GM19372 (cell line): ENCODE measurements at regions not wholly inside any gene's neighbourhood (a gene's known extent, or its start where the extent isn't known, plus 50 kb on each side); places are given as distances from the start of the nearest gene placed in this dataset.
"Not testable (repeated sequence)": the region's sequence is repeated elsewhere in the genome, so short reads cannot be mapped to it uniquely, and the experiment has no call there.

Experiments
- ATAC-seq: cut with Tn5 transposase; IDR thresholded peaks from one replicate; pipeline ENCODE4 v1.9.1; 2021; ENCODE audit warnings: mild to moderate bottlenecking, low read depth, moderate library complexity; ENCODE audit not compliant: unreplicated experiment

DNA sequence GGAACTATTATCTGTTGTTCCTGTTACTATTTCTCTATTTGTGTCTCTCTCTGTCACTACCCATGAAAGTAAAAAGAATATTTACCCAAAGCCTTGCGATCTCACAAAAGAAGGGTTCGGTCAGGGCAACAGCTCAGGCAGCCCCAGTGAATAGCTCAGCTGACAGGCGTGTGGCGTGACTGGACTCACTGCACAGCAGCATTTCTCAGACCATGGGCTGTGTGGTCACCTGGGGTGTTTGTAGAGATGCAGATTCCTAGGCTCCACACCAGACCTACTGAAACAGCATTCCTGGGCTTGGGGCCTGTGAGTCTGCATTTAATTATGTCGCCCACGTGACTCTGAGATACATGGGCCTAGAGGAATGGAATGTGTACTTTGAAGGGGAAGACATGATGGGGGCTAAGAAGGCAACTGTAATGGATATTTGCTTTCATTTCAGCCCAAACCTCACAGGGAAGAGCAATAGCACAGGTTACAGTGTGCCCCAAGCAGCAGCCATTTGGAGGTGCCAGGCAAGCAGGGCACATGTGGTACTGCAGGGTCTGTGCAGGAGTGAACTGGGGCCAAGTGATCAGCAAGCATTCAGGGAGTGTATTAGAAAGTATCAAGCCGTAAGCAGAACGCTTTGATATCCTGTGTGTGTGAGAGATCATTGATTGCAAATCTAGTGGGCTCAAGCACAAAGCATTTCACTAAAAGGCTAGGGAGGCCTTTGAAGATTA lies 90.4 kb upstream of the RBMS1 start:
- ATAC-seq, result no peak

DNA sequence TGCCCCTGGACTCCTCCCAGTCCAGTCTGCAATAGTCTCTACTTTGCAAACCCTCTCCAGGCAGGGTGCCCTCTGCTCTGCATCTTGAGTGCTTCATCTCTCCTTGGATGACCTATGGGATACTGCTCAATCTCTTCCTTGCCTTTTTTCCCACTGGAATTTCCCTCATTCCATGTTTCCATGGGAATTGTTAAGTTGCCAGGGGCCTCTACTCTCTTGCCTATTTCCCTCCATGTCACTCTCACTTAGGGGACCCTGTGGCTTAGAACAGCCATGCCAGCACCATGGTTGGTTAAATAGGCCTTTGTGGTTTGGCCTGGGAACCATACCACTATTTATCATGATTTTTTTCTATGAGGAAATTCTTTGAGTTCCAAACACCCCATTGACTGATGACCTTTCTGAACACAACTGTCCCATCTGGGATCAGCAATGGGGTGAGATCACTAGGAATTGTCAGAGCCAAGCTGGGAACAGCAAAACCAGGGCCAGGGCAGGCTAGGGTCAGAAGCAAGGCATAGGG lies 91.4 kb upstream of the RBMS1 start:
- ATAC-seq, result no peak

DNA sequence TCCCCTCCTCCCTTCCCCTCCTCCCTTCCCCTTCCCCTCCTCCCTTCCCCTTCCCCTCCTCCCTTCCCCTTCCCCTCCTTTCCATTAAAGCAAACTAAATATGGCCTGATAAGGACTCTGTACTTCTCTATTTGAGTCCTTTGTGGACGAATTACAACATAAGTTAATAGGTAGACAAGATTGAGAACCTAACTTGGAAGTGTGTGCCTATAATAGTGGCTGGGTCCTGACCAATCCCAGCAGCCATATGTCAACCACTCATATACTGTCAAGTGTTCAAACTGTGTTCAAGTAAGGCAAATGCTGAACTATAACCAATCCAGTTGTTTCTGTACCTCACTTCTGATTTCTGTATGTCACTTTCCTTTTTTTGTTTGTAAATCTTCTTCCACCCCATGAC lies 97.1 kb upstream of the RBMS1 start:
- no peak for ATAC-seq

DNA sequence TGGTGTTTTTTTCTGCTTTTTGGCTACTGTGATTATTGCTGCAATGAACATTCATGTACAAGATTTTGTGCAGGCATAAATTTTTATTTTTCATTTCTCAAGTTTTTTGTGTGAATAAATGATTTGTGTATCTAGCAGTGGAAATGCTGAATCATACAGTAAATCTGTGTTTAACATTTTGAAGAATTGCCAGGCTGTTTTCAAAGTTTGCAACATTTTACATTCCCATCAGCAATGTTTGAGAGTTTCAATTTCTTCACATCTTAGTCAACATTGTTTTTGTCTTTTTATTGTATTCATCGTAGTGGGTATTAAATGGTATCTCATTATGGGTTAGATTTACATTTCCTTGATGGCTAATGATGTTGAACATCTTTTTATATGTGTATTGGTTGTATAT lies 98.8 kb upstream of the RBMS1 start:
- ATAC-seq, result no peak

DNA sequence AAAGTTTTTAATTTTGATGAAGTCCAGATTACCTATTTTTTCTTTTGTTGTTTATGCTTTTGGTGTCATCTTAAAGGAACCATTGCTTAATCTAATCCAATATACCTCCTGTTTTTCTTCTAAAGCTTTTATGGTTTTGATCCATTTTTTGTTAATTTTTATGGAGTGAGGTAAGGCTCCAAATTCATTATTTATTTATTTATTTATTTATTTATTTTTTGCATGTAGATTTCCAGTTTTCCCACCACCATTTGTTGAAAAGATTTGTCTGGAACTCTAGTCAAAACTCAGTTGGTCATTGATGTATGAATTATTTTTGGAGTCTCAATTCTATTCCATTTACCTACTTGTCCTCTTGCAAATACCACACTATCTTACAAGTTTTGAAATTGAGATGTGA lies 99.4 kb upstream of the RBMS1 start:
- ATAC-seq, result no peak

DNA sequence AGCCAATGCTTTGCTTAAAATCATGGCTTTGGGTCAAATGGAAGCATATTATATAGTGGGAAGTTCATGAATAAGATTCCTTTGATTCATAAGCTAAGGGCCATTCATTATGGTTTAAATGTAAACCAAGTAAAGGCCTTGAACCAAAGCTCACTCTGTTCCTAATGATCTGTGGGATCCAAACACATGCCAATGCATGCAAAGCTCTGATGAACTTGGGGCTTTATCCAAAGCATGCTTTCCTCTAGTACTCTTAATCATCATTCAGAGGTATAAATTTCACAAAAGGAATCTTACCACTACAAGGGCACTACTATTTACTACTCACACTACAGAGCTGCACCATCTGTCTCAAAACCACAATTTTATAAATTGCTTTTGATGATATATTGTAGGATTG lies 102.8 kb upstream of the RBMS1 start:
- no peak for ATAC-seq

DNA sequence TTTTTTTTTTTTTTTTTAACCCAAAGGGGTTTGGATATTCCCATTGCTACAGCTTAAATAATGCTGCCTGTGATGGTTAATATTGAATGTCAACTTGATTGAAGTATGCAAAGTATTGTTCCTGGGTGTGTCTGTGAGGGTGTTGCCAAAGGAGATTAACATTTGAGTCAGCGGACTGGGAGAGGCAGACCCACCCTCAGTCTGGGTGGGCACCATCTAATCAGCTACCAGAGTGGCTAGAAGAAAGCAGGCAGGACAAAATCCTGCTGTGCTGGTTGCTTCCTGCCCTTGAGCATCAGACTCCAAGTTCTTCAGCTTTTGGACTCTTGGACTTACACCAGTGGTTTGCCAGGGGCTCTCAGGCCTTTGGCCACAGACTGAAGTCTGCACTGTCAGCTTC lies 106.8 kb upstream of the RBMS1 start:
- ATAC-seq, result not testable (repeated sequence)

DNA sequence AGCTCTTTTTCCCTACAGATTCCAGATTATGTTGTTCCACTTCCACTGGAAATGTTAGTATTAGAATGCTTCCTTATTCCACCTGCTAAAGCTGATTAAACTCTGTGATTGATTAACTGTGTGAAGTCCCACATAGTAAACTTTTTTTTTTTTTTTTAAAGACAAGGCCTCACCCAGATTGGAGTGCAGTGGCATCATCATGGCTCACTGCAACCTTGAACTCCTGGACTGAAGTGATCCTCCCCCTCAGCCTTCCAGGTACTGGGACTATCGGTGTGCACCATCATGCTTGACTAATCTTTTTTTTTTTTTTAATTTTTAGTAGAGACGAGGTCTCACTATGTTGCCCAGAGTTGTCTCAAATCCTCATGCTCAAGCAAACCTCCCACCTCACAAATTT lies 108.5 kb upstream of the RBMS1 start:
- no peak for ATAC-seq

DNA sequence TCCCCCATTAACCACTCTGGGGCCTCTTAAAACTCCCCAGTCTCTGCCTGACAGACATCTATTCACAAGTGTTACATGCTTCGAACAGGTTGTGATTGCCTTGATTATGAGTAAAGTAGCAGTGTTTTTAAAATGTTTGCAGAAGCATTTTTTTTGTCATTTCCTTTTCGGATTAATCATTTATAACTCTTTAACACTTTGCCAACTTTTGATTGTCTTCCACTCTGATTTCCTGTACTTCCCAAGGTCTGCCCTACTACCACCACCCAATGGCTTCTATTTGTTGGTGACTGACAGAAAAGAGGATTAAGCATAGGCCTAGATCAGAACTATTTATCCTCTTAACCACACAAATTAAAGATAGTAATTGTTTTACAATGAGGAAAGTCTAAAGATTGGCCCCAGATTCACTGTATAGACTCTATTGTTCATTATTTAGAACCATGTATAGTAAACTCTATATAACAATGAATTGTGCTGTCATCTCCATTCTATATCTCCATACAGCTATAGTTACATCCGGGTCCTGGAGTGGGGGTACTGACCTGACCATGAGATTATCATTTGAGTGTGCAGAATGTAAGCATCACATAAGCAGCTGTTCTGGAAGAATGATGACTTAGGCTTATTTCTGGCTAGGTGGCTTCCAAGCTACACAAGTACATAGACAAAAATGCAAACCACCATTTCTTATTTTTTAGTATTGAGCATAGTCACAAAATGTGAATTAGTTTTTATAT lies 110.3 kb upstream of the RBMS1 start:
- ATAC-seq, result no peak

DNA sequence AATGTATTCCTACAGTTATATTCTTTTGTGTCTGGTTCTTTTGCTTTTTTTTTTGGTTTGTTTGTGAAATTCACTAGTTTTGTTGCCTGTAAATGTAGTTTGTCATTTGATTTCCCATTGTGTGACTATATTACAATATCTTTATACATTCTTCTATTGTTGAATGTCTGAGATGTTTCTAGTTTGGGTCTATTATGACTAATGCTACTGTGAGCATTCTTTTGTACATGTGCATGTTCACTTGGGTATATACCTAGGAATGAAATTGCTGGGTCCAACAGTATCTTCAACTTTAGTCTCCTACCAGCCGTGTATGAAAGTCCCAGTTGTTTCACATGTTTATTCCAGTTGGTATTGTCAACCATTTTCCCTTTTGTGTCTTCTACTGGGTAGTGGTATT lies 112.7 kb upstream of the RBMS1 start:
- no peak for ATAC-seq

DNA sequence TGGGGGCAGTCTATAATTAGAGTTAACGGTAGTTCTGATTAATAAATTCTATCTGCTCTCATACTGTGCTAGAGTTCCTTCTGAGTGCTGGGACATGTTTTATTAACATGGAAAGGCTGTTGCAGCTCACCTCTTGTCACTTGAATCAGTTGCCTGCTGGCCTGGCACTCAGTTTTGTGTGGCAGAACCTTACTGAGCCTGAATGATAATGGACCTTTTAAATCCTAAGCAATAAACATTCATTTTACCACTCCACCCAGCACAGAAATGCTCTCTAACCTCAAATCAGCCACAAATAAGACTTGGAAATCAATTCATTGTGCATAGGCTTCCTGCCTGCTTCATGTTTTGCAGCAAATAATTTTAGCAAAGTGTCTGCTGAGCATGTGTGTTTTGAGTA lies 115.0 kb upstream of the RBMS1 start:
- no peak for ATAC-seq

DNA sequence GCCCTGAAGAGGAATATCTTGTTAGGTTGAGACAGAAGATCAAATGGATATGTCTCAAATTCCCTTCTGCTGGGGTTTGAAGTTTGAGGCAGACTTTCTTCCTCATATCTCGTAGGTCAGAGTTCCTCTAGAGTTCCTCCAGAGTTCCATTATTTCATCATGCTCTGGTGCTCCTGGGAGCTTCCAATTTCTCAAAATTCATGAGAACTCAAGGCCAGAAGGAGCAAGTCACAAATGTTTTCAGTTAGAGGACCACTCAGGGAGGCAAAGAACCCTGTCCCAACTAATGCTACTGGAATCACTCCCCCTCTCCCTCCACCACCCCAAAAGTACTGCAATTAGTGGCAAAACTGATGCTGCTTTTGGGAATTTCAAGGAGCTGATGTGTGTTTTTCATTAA lies 115.7 kb upstream of the RBMS1 start:
- ATAC-seq, result no peak

DNA sequence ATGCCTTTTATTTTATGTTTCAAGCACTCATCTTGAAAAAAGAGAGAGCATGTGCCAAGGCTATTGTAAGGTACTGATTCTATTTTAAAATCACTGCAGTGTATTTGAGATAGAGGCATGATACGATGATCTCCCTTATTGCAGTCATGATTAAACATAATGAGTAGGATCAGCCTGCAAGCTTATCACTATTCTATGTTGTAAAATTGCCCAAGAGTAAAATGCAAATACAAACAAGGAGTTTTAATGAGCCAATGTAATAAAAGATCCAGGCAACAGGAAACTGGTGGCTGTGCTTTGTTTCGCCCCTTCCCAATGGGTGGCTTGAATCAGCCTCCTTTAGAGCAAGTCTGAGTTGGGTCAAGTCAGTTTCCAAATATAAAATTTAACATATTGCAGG lies 116.4 kb upstream of the RBMS1 start:
- ATAC-seq, result no peak

DNA sequence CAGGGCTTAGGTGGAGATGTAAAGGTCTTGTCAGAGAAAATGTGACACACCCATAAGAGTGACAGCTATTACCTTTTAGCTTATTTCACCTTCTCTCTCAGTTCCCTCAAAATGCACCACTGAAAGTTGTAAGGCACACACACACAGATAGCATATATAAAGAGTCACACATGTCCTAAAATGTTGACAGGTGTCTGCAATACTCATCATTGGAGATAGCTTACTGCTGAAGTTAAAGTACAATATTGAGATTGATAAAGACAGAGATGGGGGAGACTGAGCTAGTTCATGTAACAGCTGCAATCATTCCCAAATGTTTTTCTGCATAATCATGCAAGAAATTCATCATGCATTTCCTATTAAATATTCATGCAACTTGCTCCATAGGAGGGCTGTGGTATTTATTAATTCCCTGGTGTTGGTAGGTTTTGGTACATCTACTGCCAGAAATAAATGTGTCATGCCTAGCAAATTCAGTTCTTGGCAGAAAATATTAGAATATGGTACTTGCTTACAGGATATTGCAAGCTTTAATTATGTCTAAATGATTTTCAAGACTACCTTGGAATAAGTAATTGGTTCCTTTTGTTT lies 118.8 kb upstream of the RBMS1 start:
- no peak for ATAC-seq

DNA sequence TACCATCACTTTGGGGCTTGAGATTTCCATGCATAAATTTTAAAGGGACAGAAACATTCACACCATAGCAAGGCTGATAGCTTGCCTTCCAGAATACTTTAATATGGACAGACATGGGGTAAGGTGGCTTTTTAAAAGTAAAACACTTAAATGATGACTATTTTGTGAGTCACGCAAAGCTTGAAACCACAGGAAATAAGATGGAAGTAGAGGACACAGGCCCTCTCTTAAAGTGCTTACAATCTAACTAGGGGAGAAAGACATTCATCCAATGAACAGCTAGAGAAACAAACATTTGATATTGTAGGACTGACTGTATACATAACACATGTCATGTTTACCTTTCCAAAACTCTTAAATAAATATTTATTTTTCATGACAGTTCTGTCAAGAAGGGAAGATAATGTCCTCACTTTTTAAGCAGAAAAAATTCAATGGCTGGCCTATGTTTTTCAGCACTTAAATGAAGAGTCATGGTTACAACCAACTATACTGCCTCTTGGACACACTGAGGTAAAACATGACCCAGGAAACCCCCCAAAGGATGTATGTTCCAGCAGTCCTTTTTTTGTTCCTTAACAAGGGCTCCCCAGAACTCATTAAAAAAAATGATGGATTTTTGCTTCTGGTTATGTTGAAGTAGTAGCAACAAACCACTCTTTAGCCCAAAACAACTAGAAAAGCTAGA lies 120.0 kb upstream of the RBMS1 start:
- no peak for ATAC-seq

DNA sequence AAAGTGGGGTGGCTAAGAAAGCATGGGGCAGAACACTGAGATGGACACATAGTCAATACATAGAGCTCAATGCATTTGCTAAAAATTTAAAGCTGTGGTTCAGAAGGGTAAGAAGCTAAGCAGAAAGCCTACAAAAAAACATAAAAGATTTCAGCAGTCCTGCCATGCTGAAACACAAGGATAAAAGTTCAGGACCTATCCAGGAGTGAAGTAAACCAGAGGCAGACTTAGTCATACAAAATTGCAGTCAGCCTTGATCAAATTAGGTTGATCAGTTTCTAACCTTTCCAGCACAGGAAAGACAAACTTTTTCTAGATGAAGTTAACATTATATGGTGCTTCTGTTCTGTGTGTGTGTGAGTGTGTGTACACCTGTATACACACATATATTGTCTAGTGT lies 120.8 kb upstream of the RBMS1 start:
- ATAC-seq, result no peak

DNA sequence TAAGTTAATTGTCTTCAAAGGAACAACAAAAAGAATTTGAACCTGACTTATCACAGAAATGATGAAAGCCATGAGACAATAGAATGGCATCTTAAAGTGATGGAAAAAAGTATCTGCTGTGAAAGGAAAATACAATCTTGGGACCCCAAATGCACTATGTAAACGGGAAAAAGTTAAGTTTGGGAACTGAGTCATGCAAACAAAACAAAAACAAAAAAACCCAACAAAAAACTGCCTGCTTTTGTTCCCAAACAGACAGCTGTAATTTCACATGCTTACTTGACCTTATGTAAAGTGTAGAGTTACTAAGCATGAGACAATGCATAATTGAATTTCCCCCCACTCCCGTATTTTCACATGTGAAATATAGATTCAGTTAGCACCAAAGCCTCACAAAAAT lies 122.1 kb upstream of the RBMS1 start:
- no peak for ATAC-seq

DNA sequence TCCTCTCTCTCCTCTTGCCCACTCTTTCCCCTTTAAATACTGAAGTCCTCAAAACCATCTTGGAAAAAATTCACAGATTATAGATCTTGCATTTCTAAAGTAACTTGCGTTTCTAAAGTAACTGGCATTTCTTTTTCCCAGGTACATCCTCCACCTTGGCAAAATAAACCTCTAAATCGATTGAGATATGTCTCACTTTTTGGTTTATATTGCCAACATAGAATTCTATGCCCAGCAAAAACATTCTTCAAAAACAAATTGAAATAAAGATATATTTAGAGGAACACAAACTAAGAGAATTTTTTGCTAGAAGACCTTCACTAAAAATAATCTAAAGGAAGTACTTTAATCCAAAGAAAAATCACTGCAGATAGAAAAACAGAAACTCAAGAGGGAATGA lies 122.5 kb upstream of the RBMS1 start:
- ATAC-seq, result no peak

DNA sequence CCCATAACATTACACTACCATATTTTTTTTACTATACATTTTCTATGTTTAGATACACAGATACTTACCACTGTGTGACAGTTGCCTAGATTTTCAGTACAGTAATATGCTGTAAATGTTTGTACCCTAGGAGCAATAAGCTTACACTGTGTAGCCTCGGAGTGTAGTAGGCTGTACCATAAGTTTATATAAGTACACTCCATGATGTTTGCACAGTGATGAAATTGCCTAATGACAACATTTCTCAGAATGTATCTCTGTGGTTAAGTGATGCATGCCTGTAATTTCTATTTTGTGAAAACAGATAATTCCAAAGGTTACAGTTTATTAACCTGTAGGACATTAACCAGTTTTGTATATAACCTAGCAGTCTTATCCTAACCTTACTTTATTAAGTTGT lies 128.1 kb upstream of the RBMS1 start:
- ATAC-seq, result no peak

DNA sequence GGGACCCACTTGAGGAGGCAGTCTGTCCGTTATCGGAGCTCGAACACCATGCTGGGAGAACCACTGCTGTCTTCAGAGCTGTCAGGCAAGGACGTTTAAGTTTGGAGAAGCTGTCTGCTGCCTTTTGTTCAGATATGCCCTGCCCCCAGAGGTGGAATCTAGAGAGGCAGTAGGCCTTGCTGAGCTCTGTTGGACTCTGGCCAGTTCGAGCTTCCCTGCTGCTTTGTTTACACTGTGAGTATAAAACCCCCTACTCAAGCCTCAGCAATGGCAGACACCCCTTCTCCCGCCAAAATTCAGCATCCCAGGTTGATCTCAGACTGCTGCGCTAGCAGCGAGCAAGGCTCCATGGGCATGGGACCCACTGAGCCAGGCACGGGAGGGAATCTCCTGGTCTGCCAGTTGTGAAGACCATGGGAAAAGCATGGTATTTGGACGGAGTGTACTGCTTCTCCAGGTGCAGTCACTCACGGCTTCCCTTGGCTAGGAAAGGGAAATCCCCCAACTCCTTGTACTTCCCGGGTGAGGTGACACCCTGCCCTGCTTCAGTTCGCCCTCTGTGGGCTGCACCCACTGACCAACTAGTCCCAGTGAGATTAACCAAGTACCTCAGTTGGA lies 134.5 kb upstream of the RBMS1 start:
- not testable (repeated sequence) for ATAC-seq

DNA sequence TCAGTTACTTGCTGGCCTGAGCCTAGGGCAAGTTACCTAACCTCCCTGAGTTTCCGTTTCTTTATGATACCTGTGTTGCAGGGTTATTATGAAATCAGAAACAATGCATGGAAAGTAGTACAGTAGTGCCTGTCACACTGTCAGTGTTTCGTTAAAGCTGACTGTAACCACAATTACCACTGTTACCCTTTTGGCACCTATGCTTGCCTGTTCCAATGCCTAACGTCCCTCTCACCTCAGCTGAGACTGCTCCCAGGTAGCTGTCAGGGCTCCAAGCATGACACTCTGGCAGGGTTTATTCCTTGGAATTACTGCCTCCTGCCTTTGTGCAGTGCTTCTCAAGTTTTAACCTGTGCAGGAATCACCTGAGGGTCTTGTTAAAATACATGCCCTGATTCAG lies 135.2 kb upstream of the RBMS1 start:
- no peak for ATAC-seq
